ENCODE measurements at regions not wholly inside any gene's neighbourhood (a gene's known extent, or its start where the extent isn't known, plus 50 kb on each side); places are given as distances from the start of the nearest gene placed in this dataset.
"Not testable (repeated sequence)": the region's sequence is repeated elsewhere in the genome, so short reads cannot be mapped to it uniquely, and the experiment has no call there.

GRCh38 chr14:56996721-56997399 lies 186.6 kb upstream of the OTX2 start:
- DNase-seq (ENCODE audit: low read depth in 3 of 3, low spot score in 1 of 3) = no peak

GRCh38 chr14:56995010-56995409 lies 184.7 kb upstream of the OTX2 start:
- no peak for DNase-seq (ENCODE audit: low read depth in 3 of 3, low spot score in 1 of 3)

- DNase-seq (ENCODE audit: low read depth in 3 of 3, low spot score in 1 of 3) = no peak
These were observed 182.1 kb upstream of the OTX2 start for GRCh38 chr14:56992332-56992820.

- DNase-seq (ENCODE audit: low read depth in 3 of 3, low spot score in 1 of 3) = not testable (repeated sequence)
These were observed 180.8 kb upstream of the OTX2 start for GRCh38 chr14:56990991-56991627.

GRCh38 chr14:56989359-56989758 lies 179.1 kb upstream of the OTX2 start:
- DNase-seq (ENCODE audit: low read depth in 3 of 3, low spot score in 1 of 3) = no peak

GRCh38 chr14:56979936-56980335 lies 169.7 kb upstream of the OTX2 start:
- no peak for DNase-seq (ENCODE audit: low read depth in 3 of 3, low spot score in 1 of 3)

GRCh38 chr14:56976211-56976610 lies 165.9 kb upstream of the OTX2 start:
- no peak for DNase-seq (ENCODE audit: low read depth in 3 of 3, low spot score in 1 of 3)

- no peak for DNase-seq (ENCODE audit: low read depth in 3 of 3, low spot score in 1 of 3)
These were observed 165.2 kb upstream of the OTX2 start for GRCh38 chr14:56975521-56975920.

- no peak for DNase-seq (ENCODE audit: low read depth in 3 of 3, low spot score in 1 of 3)
These were observed 162.7 kb upstream of the OTX2 start for GRCh38 chr14:56972948-56973347.

- no peak for DNase-seq (ENCODE audit: low read depth in 3 of 3, low spot score in 1 of 3)
These were observed 154.6 kb upstream of the OTX2 start for GRCh38 chr14:56964895-56965294.

- DNase-seq (ENCODE audit: low read depth in 3 of 3, low spot score in 1 of 3) = no peak
These were observed 153.1 kb upstream of the OTX2 start for GRCh38 chr14:56963381-56963780.

- no peak for DNase-seq (ENCODE audit: low read depth in 3 of 3, low spot score in 1 of 3)
These were observed 152.3 kb upstream of the OTX2 start for GRCh38 chr14:56962444-56963080.

- no peak for DNase-seq (ENCODE audit: low read depth in 3 of 3, low spot score in 1 of 3)
These were observed 149.6 kb upstream of the OTX2 start for GRCh38 chr14:56959869-56960268.

GRCh38 chr14:56959121-56959520 lies 148.8 kb upstream of the OTX2 start:
- no peak for DNase-seq (ENCODE audit: low read depth in 3 of 3, low spot score in 1 of 3)

GRCh38 chr14:56956182-56956581 lies 145.9 kb upstream of the OTX2 start:
- DNase-seq (ENCODE audit: low read depth in 3 of 3, low spot score in 1 of 3) = no peak

GRCh38 chr14:56955745-56956144 lies 145.5 kb upstream of the OTX2 start:
- DNase-seq (ENCODE audit: low read depth in 3 of 3, low spot score in 1 of 3) = no peak

GRCh38 chr14:56953884-56954283 lies 143.6 kb upstream of the OTX2 start:
- DNase-seq (ENCODE audit: low read depth in 3 of 3, low spot score in 1 of 3) = no peak

- DNase-seq (ENCODE audit: low read depth in 3 of 3, low spot score in 1 of 3) = no peak
These were observed 142.6 kb upstream of the OTX2 start for GRCh38 chr14:56952766-56953473.

- DNase-seq (ENCODE audit: low read depth in 3 of 3, low spot score in 1 of 3) = no peak
These were observed 139.5 kb upstream of the OTX2 start for GRCh38 chr14:56949828-56950227.

GRCh38 chr14:56945291-56945690 lies 135.0 kb upstream of the OTX2 start:
- DNase-seq (ENCODE audit: low read depth in 3 of 3, low spot score in 1 of 3) = no peak

GRCh38 chr14:56944397-56944796 lies 134.1 kb upstream of the OTX2 start:
- no peak for DNase-seq (ENCODE audit: low read depth in 3 of 3, low spot score in 1 of 3)

GRCh38 chr14:56933446-56933845 lies 123.2 kb upstream of the OTX2 start:
- no peak for DNase-seq (ENCODE audit: low read depth in 3 of 3, low spot score in 1 of 3)
